Uterus (tissue), 2 donors: ENCODE measurements at regions not wholly inside any gene's neighbourhood (a gene's known extent, or its start where the extent isn't known, plus 50 kb on each side); places are given as distances from the start of the nearest gene placed in this dataset.

Experiments used
- POLR2A ChIP-seq, 2 donors: fragments of 450-650 bp; IDR thresholded peaks; one replicate each; pipeline ENCODE4 v1.6.1; 2016; ENCODE audit warnings: antibody characterized with exemption in 2 of 2, mild to moderate bottlenecking in 1 of 2, moderate library complexity in 1 of 2
- TF ChIP-seq, protein P1 (sequence below), 4 experiments: fragments of 200-600 bp in 2 of 4; fragments of 450-650 bp in 2 of 4; sonication (generic) in 2 of 4; IDR thresholded peaks; one replicate each; pipeline ENCODE4 v1.5.1; 2016 to 2019; ENCODE audit warnings: antibody characterized with exemption in 4 of 4, mild to moderate bottlenecking in 2 of 4, moderate library complexity in 1 of 4

DNA sequence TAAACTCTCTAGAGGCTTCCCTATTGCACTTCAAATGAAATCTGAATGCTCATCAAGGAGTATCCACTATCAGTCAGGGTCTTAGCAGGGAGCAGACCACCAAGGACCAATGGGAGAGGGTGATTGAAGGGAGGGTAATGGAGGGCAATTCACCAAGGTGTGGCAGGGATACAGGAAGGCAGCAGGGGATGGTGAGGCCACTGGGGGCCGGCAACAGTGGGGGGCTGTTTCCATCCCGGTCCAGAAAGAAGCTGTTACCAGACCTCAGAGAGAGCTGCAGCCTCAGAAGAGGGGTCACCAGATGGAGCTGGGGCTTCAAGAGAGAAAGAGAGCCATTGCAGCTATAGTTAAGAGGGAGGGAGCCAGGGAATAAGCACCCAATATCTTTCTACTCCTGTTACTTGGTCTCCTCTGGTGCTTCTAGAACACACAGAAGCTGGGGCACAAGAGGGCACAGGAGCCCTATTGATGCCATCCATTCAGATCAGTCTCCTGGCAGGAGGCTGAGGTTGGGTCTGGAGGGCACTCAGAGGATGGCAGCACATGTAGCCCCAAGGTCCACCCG, 417.6 kb downstream of the PTPRU start:
- TF ChIP-seq, protein P1, sequence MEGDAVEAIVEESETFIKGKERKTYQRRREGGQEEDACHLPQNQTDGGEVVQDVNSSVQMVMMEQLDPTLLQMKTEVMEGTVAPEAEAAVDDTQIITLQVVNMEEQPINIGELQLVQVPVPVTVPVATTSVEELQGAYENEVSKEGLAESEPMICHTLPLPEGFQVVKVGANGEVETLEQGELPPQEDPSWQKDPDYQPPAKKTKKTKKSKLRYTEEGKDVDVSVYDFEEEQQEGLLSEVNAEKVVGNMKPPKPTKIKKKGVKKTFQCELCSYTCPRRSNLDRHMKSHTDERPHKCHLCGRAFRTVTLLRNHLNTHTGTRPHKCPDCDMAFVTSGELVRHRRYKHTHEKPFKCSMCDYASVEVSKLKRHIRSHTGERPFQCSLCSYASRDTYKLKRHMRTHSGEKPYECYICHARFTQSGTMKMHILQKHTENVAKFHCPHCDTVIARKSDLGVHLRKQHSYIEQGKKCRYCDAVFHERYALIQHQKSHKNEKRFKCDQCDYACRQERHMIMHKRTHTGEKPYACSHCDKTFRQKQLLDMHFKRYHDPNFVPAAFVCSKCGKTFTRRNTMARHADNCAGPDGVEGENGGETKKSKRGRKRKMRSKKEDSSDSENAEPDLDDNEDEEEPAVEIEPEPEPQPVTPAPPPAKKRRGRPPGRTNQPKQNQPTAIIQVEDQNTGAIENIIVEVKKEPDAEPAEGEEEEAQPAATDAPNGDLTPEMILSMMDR (IDR thresholded peaks at IDR 0.05), result no peak
- no peak for TF ChIP-seq POLR2A (IDR thresholded peaks at IDR 0.05)
